HG02588 (cell line): ENCODE measurements at regions not wholly inside any gene's neighbourhood (a gene's known extent, or its start where the extent isn't known, plus 50 kb on each side); places are given as distances from the start of the nearest gene placed in this dataset.
"Not testable (repeated sequence)": the region's sequence is repeated elsewhere in the genome, so short reads cannot be mapped to it uniquely, and the experiment has no call there.

Experiments used
- ATAC-seq: cut with Tn5 transposase; IDR thresholded peaks from one replicate; pipeline ENCODE4 v1.9.1; 2021; ENCODE audit warnings: mild to moderate bottlenecking, moderate library complexity; ENCODE audit not compliant: unreplicated experiment

DNA sequence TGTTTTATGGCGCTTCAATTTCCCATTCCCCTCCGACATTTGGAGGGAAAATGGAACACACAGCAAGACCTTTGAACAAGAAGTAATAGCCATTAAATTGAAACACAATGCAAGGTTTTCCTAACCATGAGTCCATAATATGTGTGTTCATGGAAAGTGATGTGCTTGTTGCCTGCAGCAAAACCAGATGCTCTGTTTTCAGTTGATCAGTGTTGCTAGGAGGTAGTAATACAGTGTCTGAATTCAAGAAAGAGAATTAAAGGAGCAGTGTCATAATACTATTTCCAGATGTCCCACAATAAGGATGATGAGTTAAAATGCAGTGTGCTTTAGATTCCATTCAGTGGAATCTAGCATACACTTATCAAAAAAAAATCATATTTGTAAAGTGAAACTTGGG lies 637.4 kb upstream of the API5 start:
- ATAC-seq, result no peak

DNA sequence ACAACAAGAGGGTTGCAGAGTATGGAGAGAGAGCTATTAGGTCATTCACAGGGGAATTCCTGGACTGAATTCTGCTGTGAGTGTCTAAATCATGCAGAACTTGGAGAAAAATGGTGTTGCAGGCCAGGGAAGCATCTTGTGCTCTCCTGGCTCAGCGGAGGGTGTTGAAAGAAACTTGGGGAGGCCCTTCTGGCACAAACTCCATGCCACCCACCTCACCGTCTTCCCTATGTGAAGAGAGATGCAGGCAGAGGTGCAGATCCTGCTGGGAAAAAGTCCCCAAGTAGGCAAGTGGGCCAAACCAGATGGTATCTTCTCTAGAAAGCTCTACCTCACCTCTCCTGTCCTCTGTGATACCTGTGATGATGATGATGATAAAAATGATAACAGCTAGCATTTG lies 604.3 kb upstream of the API5 start:
- no peak for ATAC-seq

DNA sequence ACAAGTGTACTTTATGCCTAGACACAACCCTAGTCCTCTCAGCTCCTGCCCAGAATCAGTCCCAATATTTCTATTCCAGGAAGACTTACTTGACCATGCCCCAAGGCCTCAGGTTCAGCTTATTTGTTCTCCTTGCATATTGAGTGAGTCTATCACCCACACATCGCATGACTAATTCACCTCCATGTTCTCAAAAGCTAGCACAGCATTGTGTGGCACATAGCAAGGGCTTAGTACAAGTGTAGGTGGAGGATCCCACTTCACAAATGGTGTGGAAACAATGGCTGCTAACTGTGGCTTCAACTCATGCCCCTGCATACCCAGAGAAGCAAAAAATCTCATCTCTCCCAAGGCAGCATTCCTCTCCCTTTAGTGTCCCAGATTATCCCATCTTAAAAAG lies 602.6 kb upstream of the API5 start:
- ATAC-seq, result no peak

DNA sequence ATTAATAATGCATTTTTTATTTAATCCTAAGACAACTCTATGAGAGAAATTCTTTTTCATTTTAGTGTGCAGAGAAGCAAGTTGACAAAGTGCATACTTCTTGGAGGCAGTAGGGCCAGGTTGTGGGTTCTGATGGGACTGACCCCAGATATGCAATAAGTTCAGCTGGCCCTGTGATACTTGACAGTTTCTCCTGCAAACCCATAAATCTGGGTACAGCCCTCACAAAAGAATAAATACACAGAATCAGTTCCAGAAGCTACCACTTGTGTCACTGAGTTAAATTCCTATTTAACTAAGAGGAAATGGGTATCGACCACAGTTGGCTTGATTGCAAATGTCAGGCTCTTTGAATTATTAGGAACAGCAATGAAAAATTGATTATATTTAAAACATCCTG lies 598.5 kb upstream of the API5 start:
- no peak for ATAC-seq

DNA sequence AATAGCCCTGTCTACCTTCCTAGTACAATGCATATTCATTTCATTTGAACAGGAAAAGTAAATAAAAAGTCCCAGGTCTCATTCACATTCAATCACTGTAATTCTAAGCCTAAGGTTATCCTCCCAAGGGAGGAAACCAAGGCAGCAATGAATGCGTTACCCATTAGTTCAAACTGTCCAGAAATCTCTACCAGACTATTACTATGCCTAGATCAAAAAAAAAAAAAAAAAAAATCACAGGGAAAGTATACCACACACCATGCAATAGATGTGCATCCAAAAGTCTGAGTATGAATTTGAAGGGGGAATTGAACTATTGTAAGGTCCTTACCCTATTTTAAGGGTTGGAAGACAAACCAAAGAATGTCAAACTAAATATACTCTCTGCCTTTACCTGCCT lies 598.0 kb upstream of the API5 start:
- ATAC-seq, result no peak

DNA sequence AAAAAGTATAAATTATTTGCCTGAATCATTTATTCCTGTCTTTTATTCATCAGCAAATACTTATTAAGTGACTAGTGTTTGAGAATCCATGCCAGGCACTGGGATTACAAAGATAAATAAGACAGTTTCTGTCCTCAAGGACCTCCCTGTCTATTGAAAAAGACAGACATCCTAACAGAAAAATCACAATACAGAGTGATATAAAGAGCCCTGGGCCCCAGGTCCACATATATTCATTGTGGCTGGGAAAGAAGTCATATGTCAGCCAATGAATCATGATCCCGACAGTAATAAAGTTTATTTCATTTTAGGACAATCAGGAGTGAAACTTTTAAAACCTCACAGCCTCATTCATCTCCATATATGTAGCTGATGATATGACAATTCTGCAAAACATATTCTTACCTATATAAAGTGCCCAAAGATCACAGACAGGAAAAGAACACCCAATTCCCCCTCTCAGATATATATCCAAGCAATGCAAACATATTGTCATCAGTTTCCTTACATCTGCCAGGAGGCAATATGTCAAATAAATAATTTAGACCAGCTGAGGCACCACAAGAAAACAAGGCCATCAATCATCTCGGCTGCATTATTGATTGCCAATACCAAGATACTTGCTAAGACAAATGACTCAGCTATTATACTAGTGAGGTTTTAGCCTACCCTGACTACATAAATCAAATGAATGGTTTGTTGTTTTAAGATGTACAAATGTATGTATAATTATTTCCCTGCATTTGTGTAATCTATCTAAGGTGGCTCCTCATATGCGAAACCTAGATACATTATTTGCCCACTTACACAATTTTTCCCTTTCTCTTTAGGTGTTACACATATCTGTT lies 590.9 kb upstream of the API5 start:
- no peak for ATAC-seq

DNA sequence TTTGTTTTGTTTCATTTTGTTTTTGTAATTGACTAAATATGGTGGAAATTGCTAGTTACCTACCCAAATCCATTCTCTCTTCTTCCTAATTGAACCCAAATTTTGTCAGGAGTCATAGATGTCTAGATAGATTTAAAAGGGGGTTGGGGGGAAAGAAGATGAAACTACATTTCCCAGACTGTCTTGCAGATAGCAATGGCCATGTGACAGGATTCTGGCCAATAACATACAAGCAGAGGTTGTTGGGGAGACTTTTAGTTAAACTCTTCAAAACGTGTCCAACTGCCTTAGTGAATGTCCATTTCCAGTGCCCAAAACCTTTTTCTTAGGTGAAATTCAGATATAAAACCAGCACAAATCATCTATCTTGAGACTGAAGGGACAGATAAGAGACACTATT lies 583.9 kb upstream of the API5 start:
- no peak for ATAC-seq

DNA sequence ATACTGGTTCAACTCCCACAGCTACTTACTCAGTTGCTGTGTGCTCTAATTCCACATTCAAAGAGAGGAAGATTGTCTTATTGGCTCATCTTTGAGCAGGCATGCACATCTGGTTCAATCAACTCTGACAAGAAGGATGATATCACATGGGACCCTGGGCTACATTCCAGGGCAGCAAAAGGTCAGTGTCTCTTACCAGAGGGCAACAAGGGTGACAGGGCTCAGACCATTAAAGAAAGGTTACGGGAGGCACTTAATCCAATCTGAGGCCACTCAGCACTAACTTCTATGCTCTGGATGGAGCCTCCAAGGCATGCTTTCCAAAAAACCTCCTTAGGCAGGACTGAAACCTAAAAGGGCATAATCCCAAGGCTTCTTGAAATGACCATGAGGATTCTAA lies 549.4 kb upstream of the API5 start:
- ATAC-seq, result no peak

DNA sequence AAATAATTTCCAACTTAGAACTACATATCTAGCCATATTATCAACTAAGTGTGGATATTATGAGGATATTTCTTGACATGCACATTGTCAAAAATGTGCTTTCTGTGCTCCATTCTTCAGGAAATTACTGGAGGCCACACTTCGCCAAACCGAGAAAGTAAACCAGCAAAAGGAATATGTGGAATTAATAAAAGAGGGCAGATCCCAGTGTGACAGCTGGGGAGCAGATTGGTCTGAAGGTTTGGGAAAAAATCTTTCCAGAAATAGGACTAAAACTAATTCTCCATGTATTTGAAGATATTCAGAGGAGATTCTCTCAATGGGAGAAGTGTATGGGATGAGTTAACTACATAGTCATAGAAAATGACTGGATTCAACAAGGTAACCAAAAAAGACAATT lies 546.9 kb upstream of the API5 start:
- no peak for ATAC-seq

DNA sequence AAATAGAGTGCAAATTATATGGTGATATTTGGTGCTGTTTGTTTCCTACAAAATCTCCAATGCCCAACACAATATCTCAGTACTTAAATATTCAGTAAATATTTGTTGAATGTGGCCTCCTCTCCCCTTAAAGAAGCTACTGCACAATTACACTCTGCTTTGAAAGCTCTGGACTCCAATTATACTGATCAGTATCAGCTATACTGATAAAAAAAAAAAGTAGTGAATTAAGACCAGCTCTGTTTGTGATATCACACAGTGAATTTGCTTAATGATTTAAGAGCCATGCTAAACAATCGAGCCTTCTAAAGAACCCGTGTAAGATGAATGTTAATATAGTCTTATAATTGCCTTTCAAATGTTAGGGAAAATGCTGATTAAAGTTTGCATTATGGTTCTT lies 543.2 kb upstream of the API5 start:
- no peak for ATAC-seq

DNA sequence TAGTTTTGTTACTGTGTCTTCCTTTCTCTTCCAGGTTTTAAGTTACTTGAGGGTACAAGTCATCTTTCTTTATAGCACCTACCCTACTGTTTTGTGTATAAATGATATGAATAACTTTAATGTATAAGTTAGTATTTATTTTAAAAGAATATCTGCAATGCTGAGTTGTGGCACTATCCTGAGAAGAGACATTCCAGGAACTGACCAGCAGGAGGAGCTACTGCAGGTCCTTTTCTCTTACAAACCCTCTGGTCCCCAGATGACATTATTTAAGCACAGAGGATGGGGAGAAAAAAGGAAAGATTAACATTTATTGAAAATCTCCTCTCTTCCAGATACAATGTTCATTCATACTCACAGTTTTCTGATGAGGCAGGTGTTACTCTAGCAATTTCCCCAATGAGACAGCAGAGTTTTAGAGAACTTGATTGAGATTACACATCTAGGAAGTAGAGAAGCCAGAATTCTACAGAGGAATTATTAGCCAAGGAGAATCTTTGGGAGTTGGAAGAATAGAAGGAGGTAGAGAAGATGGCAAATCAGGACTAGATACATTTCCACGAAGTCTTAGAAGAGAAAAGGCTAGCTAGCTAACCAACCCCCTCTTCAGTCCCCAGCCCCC lies 541.2 kb upstream of the API5 start:
- peak; percentile 69 for ATAC-seq

DNA sequence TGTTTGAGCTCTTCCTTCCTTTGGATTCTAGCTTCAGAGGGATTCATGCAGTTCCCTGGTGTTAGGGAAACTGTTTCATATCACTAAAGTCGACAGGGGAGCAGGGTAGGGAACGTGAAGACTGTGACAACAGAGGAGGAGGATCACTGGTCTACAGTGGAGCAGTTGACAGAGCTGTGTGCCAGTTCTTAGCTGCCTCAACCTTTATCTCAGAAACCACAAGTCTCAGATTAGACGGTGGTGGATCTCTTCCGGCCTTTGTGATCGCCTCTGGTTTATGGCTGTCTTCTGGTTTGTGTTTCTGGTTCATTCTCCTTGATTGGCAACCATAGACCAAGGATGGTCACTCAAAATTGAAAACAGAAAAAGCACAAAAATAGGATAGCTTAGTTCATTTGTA lies 538.9 kb upstream of the API5 start:
- no peak for ATAC-seq

DNA sequence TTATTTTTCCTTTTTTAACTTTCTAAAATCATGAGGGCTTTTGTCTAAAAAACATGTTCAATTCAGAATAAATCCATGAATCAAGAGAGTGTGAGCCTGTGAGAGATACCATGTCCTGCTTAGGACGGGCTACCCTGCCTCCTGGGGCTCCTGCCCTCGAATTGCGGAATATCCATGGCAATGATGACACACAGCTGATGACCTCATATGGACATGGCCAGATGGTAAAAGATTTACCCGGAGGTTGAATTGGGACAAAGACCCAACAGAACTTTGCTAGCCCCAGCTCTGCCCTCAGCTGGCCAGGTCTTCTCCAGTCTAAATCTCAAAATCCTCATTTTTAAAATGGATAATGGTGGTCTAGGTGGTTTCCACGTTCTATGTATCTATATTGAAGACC lies 538.1 kb upstream of the API5 start:
- no peak for ATAC-seq

DNA sequence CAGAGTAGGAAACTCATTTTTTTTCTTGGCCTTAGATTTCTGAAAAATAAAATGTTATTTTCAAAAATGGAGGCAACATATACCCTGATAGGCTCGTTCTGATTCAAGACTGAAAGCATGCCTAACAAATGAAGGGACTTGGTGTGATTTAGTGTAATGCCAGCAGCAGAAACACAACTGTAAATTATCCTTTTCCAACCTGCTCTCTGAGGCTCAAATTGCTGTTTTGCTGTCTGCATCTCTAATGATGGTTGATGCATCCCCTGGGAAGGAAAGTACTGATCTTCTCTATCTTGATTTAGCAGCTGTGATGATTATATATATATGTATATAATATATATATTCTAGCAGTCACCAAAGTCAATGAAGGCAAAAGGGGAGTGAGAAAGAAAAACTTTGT lies 537.2 kb upstream of the API5 start:
- ATAC-seq, result no peak

DNA sequence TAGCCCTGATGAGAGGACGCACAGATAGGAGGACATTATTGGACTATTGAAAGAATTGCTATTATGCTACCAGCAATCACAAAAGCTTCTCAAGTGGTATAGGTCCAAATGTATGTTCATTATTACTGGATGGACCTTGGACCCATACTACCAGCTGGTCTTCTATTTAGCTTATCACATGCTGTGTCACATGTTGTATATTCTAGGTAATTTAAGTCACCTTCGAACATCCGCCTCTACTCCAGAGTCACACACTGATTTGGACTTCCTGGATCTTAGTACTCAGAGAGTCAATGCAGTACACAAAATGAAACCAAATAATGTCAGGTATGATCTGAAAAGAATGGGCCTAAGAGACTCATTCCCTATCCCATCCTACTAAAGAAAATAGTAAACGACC lies 534.0 kb upstream of the API5 start:
- no peak for ATAC-seq

DNA sequence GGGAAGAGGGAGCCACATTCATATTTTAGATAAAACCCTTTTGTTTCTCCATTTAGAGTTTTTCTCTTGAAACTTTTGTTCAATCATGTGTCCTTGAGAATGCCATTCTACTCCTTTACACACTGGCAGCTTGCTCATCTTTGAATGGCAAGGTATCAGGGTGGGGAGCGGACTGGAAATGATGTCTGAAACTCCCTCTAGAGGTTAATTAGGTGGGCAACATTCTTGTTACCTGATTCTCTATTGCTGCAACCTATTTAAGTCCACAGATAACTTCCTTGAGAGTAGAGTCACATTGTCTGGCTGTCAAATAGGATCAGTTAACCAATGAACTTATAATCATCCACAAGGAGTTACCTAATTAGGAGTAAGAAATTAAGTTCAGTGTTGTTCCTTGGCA lies 533.6 kb upstream of the API5 start:
- no peak for ATAC-seq

DNA sequence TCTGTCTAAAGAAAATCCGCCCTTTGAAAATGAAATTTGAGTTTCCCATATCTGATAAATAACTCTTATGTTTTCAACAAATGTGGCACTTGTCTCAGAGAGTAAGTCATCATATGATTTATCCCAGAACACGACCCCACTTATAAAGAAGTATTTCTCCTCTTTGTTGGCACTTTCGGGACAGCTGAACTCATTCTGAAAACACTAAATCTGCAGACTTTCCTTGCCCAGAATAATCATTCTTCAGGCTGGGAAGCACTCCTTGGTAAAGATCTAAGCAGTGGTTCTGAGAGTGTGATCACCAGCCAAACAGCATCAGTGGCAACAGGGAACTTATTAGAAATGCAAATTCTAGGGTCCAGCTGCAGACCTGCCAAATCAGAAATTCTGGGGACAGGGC lies 532.2 kb upstream of the API5 start:
- ATAC-seq, result no peak

DNA sequence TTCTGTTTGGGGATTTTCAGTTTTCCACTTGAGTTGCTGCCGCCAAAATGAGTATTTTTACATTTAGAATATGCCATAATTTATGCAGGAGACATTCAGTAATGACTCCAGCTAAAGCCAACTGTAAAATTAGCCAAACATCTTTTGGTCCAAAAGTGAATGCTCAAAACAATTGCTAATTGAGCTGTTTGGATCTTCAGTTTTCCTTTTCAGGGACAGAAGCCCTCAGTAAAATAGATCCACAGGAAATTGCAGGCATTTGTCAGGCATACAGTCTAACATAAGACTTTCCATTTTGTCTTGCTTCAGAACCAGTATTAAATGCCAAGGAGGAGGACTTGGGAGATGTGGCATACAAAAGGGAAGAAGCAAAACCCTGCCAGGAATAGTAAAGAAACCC lies 524.8 kb upstream of the API5 start:
- ATAC-seq, result no peak

DNA sequence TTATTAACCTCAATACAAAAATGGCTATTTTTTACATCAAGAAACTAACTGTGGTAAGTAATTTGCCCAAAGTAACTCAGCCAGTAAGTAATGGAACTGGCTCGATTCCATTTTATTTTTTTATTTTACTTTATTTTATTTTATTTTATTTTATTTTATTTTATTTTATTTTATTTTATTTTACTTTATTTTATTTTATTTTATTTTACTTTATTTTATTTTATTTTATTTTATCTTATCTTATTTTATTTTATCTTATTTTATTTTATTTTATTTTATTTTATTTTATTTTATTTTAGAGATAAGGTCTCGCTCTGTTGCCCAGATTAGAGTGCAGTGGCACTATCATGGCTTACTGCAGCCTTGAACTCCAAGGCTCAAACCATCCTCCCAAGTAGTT lies 516.3 kb upstream of the API5 start:
- ATAC-seq, result not testable (repeated sequence)

DNA sequence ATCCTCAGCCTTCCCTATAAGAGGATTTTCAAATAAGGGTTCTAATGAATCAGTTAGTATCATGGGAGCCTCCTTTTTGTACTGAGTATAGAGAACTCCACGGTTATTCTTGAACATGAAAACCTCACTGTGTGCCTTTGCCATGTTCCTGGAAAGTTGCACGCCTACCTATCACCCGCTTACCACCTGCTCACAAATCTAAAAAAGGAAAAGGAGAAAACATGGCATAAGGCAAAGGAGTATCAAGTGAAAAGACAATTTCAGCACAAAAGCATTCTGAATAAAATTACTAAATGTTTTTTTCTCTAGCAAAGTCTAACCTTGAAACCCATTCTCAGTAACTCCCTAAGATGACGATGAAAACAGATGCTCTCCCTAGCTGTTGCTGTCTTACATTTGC lies 511.8 kb upstream of the API5 start:
- ATAC-seq, result no peak

DNA sequence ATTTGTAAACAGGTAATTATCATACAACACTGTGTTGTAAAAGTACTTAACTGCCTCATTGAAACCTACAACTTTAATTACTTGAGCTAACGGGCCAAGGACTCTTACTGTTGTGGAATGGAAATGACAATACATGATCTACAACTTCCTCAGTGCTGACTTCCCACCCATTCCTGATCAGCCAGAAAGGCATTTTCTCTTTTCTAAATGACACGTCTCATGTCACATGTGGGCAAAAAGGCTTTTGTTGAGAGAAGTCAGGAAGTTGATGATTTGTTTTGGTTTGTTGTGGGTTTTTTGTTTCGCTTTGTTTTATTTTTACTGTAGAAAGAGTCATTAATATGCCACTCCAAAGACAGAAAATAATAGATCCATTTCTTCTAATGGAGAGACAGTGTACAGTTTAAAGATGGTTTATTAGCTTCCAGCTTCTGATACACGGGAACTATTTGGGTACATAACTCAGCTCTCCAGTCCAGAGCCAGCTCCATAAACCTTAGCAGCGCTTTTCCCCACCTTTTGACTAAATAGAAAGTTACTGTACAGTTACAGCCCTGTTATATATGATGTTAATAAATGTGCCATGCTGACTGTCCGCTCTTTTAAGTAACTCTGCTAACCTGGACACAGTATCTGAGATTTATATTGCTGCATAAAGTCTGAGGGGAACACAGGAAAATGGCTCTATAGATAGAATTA lies 509.4 kb upstream of the API5 start:
- ATAC-seq, result no peak

DNA sequence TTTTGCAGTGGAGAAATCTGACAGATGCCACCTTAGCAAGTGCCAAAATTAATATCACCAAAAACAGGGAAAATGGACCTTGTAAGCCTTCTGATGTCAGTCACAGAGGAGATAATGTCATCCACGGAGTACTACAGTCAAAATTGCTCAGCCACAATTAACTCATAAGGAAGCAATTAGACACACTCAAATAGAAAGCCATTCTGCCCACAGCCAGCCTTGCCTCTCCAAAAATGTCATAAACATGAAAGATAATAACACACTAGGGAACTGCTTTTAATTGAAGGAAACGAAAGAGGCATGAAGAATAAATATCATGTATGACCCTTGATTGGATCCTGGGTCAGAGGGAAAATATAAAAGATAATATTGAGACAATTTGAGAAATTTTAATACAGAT lies 505.6 kb upstream of the API5 start:
- ATAC-seq, result no peak
